GM23248 (cell line): ENCODE measurements at regions not wholly inside any gene's neighbourhood (a gene's known extent, or its start where the extent isn't known, plus 50 kb on each side); places are given as distances from the start of the nearest gene placed in this dataset.

ENCODE experiments used
- EZH2 ChIP-seq: fragments of 200-600 bp; sonication (generic); IDR thresholded peaks from 2 replicates; pipeline ENCODE4 v1.6.1; 2018; ENCODE audit warnings: antibody characterized with exemption, mild to moderate bottlenecking; ENCODE audit not compliant: insufficient read depth, poor library complexity, severe bottlenecking
- EZH2phosphoT487 ChIP-seq: fragments of 200-600 bp; sonication (generic); IDR thresholded peaks from 2 replicates; pipeline ENCODE4 v1.6.1; 2018; ENCODE audit warnings: antibody characterized with exemption, moderate library complexity, mild to moderate bottlenecking, low read depth; ENCODE audit not compliant: insufficient read depth

GRCh38 chr2:147353072-147353381, 491.8 kb upstream of the ACVR2A start:
- no peak for TF ChIP-seq EZH2phosphoT487
- TF ChIP-seq EZH2 = no peak
